CD4-positive, alpha-beta T cell (primary cell): ENCODE measurements at regions not wholly inside any gene's neighbourhood (a gene's known extent, or its start where the extent isn't known, plus 50 kb on each side); places are given as distances from the start of the nearest gene placed in this dataset.

Experiments used
- ATAC-seq: fragments of 200-7000 bp; cut with Tn5 transposase; one replicate; pipeline ENCODE4 v1.10.0; 2022; ENCODE audit warnings: mild to moderate bottlenecking; ENCODE audit not compliant: poor library complexity
- CTCF ChIA-PET: fragments of 350-600 bp; sonication (Branson Sonifier 250); formaldehyde crosslinking; loops from one replicate; lab custom pipeline; 2021; ENCODE audit warnings: antibody characterized with exemption, inconsistent platforms; lab: Charles Lee
- POLR2A ChIA-PET: fragments of 350-600 bp; sonication (Branson Sonifier 250); formaldehyde crosslinking; loops from one replicate; lab custom pipeline; 2021; ENCODE audit warnings: antibody characterized with exemption, inconsistent platforms; lab: Charles Lee
- DNase-seq, 14 experiments: peaks; one replicate each; pipeline ENCODE4 v3.0.0-alpha.2; 2013 to 2020; ENCODE audit warnings: mixed read lengths in 2 of 14
- H3K27ac ChIP-seq, 2 donors: one replicate each; pipeline versions ENCODE4 v1.5.1 to v1.7.0; 2013; ENCODE audit warnings: low read length in 2 of 2, low read depth in 1 of 2, mild to moderate bottlenecking in 1 of 2
- H3K27me3 ChIP-seq, 2 experiments: 1 replicate in 1 of 2; 2 replicates in 1 of 2; pipeline versions ENCODE4 v1.6.1 to v1.7.0; 2013; ENCODE audit warnings: low read length in 2 of 2, control low read depth in 1 of 2, mild to moderate bottlenecking in 1 of 2, moderate library complexity in 1 of 2; ENCODE audit not compliant: insufficient read depth in 2 of 2, control insufficient read depth in 1 of 2
- H3K36me3 ChIP-seq: one replicate; pipeline ENCODE4 v1.6.1; 2013; ENCODE audit warnings: low read length, control low read depth; ENCODE audit not compliant: insufficient read depth
- H3K4me1 ChIP-seq: one replicate; pipeline ENCODE4 v1.6.1; 2013; ENCODE audit warnings: low read length, control low read depth; ENCODE audit not compliant: insufficient read depth
- H3K4me3 ChIP-seq: one replicate; pipeline ENCODE4 v1.5.1; 2013; ENCODE audit warnings: mild to moderate bottlenecking, low read length, moderate library complexity
- H3K9me3 ChIP-seq, 2 experiments: 1 replicate in 1 of 2; 2 replicates in 1 of 2; pipeline versions ENCODE4 v1.6.1 to v1.7.0; 2013; ENCODE audit warnings: low read length in 2 of 2, mild to moderate bottlenecking in 2 of 2, control low read depth in 1 of 2, moderate library complexity in 1 of 2; ENCODE audit not compliant: control insufficient read depth in 1 of 2, insufficient read depth in 1 of 2
- H3K27ac Mint-ChIP-seq: one replicate; pipeline ENCODE4 v1.8.0; 2020; ENCODE audit warnings: mixed read lengths
- H3K27me3 Mint-ChIP-seq: one replicate; pipeline ENCODE4 v1.8.0; 2021; ENCODE audit warnings: mixed read lengths
- H3K36me3 Mint-ChIP-seq: one replicate; pipeline ENCODE4 v1.8.0; 2021; ENCODE audit warnings: low read depth, mixed read lengths
- H3K4me1 Mint-ChIP-seq: one replicate; pipeline ENCODE4 v1.8.0; 2021; ENCODE audit warnings: low read depth, mixed read lengths
- H3K4me3 Mint-ChIP-seq: one replicate; pipeline ENCODE4 v1.8.0; 2020; ENCODE audit warnings: mild to moderate bottlenecking, mixed read lengths
- H3K9me3 Mint-ChIP-seq: one replicate; pipeline ENCODE4 v1.8.0; 2020; ENCODE audit warnings: mixed read lengths
- intact Hi-C, 2 experiments: fragments of 100-400 bp; cut with DNase I in 1 of 2; cut with micrococcal nuclease in 1 of 2; formaldehyde crosslinking; loops; one replicate each; pipeline versions ENCODE4 v1.15.1 to v1.9.0; 2023 to 2025; cut with DNase I, micrococcal nuclease
- TF ChIP-seq, protein P1 (sequence below): fragments of 200-600 bp; IDR thresholded peaks from one replicate; pipeline ENCODE4 v1.8.0; 2022; ENCODE audit warnings: antibody characterized with exemption, mild to moderate bottlenecking

DNA sequence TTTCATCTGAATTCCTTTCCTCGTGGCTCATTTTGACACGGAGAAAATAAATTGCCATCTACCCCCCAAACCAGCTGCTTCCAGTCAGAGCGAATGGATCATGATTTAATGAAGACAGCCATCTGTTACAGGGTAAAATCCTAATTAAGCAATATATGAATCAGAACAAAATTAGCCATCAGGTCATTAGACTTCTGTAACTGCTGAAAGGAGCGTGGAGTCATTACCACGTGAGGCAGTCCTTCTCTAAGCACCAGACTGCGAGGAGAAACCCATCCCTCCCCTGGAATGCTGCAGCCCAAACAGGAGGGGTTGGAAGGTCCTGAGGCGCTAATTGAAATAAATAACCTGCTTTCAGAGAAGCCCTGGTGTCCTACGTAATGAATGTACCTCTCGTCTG, 51.1 kb upstream of the TCL1A start:
- Mint-ChIP-seq H3K27me3 (peaks cover 39% of the 10 kb centered on the region), H3K27ac (no peak overlapping the region), H3K36me3 (no peaks in the 10 kb centered on the region), H3K9me3 (no peaks in the 10 kb centered on the region), H3K4me1 (no peaks in the 10 kb centered on the region), H3K4me3 (no peak overlapping the region)
- DNase-seq: no peak
- no peaks in the 10 kb centered on the region for H3K4me1 ChIP-seq
- intact Hi-C loops: no loop called here
- no peaks in the 10 kb centered on the region for H3K36me3 ChIP-seq
- CTCF ChIA-PET: no interaction called here
- POLR2A ChIA-PET: no interaction called here
- no peak for ATAC-seq
- TF ChIP-seq, protein P1, sequence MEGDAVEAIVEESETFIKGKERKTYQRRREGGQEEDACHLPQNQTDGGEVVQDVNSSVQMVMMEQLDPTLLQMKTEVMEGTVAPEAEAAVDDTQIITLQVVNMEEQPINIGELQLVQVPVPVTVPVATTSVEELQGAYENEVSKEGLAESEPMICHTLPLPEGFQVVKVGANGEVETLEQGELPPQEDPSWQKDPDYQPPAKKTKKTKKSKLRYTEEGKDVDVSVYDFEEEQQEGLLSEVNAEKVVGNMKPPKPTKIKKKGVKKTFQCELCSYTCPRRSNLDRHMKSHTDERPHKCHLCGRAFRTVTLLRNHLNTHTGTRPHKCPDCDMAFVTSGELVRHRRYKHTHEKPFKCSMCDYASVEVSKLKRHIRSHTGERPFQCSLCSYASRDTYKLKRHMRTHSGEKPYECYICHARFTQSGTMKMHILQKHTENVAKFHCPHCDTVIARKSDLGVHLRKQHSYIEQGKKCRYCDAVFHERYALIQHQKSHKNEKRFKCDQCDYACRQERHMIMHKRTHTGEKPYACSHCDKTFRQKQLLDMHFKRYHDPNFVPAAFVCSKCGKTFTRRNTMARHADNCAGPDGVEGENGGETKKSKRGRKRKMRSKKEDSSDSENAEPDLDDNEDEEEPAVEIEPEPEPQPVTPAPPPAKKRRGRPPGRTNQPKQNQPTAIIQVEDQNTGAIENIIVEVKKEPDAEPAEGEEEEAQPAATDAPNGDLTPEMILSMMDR: no peak
- H3K9me3 ChIP-seq: no peaks in the 10 kb centered on the region
- no peak overlapping the region for H3K4me3 ChIP-seq
- peaks cover 3 to 8% of the 10 kb centered on the region in 2 experiments for H3K27me3 ChIP-seq
- H3K27ac ChIP-seq: no peak overlapping the region

DNA sequence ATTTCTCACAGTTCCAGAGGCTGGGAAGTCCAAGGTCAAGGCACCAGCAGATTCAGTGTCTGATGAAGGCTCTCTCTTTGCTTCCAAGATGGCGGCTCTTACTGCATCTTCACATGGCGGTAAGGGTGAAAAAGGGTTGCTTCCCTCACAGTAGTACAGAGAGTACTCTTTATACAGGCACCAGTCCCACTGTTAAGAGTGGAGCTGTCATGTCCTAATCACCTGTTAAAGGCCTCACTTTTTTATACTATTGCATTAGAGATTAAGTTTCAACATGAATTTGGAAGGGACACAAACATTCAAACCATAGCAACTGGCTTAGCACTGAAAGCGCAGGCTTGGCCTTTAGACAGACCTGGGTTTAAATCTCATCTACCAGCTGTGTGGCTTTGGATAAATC, 50.0 kb upstream of the TCL1A start:
- Mint-ChIP-seq H3K27ac (no peak overlapping the region), H3K4me1 (no peaks in the 10 kb centered on the region), H3K4me3 (no peak overlapping the region), H3K27me3 (peaks cover 42% of the 10 kb centered on the region), H3K36me3 (no peaks in the 10 kb centered on the region), H3K9me3 (no peaks in the 10 kb centered on the region)
- H3K36me3 ChIP-seq: no peaks in the 10 kb centered on the region
- TF ChIP-seq, protein P1: no peak
- no peak for DNase-seq
- ChIA-PET CTCF (no interaction called here), POLR2A (no interaction called here)
- H3K4me3 ChIP-seq: no peak overlapping the region
- no peak for ATAC-seq
- peaks cover 3 to 9% of the 10 kb centered on the region in 2 experiments for H3K27me3 ChIP-seq
- intact Hi-C loops: no loop called here
- no peak overlapping the region for H3K27ac ChIP-seq
- H3K9me3 ChIP-seq: no peaks in the 10 kb centered on the region
- no peaks in the 10 kb centered on the region for H3K4me1 ChIP-seq
